Activated naive CD4-positive, alpha-beta T cell treated with Interleukin-2 at 50 U/mL for 16 hours (primary cell): ENCODE measurements at regions not wholly inside any gene's neighbourhood (a gene's known extent, or its start where the extent isn't known, plus 50 kb on each side); places are given as distances from the start of the nearest gene placed in this dataset.

Experiments
- DNase-seq: peaks from one replicate; pipeline ENCODE4 v3.0.0-alpha.2; 2020

GRCh38 chr7:13518738-13519137, 470.7 kb downstream of the ETV1 start:
- DNase-seq: no peak

- no peak for DNase-seq
Observed at GRCh38 chr7:13524076-13524475, 465.4 kb downstream of the ETV1 start.

GRCh38 chr7:13532028-13532753, 457.3 kb downstream of the ETV1 start:
- DNase-seq: no peak

GRCh38 chr7:13538669-13539068, 450.8 kb downstream of the ETV1 start:
- DNase-seq: no peak

- DNase-seq: no peak
Observed at GRCh38 chr7:13540429-13540828, 449.0 kb downstream of the ETV1 start.

GRCh38 chr7:13541326-13541725, 448.1 kb downstream of the ETV1 start:
- no peak for DNase-seq

- DNase-seq: no peak
Observed at GRCh38 chr7:13542451-13542850, 447.0 kb downstream of the ETV1 start.

- DNase-seq: no peak
Observed at GRCh38 chr7:13551503-13551902, 438.0 kb downstream of the ETV1 start.

- DNase-seq: no peak
Observed at GRCh38 chr7:13560441-13560840, 429.0 kb downstream of the ETV1 start.

- DNase-seq: no peak
Observed at GRCh38 chr7:13563257-13563656, 426.2 kb downstream of the ETV1 start.

- DNase-seq: no peak
Observed at GRCh38 chr7:13563680-13564079, 425.8 kb downstream of the ETV1 start.

GRCh38 chr7:13577566-13578145, 411.8 kb downstream of the ETV1 start:
- DNase-seq: no peak

- DNase-seq: no peak
Observed at GRCh38 chr7:13578294-13578693, 411.2 kb downstream of the ETV1 start.

- no peak for DNase-seq
Observed at GRCh38 chr7:13581097-13581496, 408.4 kb downstream of the ETV1 start.

- DNase-seq: no peak
Observed at GRCh38 chr7:13593854-13594253, 395.6 kb downstream of the ETV1 start.

GRCh38 chr7:13602036-13602435, 387.4 kb downstream of the ETV1 start:
- DNase-seq: no peak

- no peak for DNase-seq
Observed at GRCh38 chr7:13603016-13603415, 386.4 kb downstream of the ETV1 start.

GRCh38 chr7:13603661-13604060, 385.8 kb downstream of the ETV1 start:
- DNase-seq: no peak

- no peak for DNase-seq
Observed at GRCh38 chr7:13604178-13604577, 385.3 kb downstream of the ETV1 start.

- DNase-seq: no peak
Observed at GRCh38 chr7:13610372-13610771, 379.1 kb downstream of the ETV1 start.

GRCh38 chr7:13615679-13616078, 373.8 kb downstream of the ETV1 start:
- no peak for DNase-seq

- no peak for DNase-seq
Observed at GRCh38 chr7:13627455-13627854, 362.0 kb downstream of the ETV1 start.

- no peak for DNase-seq
Observed at GRCh38 chr7:13628239-13629001, 361.0 kb downstream of the ETV1 start.
